Erythroblast (primary cell): ENCODE measurements at regions not wholly inside any gene's neighbourhood (a gene's known extent, or its start where the extent isn't known, plus 50 kb on each side); places are given as distances from the start of the nearest gene placed in this dataset.

Experiments used
- GATA1 ChIP-seq: IDR thresholded peaks from 2 replicates; pipeline ENCODE4 v1.6.1; 2011; ENCODE audit warnings: low read depth, mild to moderate bottlenecking, control low read depth, low read length, moderate library complexity
- POLR2A ChIP-seq: IDR thresholded peaks from 2 replicates; pipeline ENCODE4 v1.6.1; 2011; ENCODE audit warnings: mild to moderate bottlenecking, low read length

DNA sequence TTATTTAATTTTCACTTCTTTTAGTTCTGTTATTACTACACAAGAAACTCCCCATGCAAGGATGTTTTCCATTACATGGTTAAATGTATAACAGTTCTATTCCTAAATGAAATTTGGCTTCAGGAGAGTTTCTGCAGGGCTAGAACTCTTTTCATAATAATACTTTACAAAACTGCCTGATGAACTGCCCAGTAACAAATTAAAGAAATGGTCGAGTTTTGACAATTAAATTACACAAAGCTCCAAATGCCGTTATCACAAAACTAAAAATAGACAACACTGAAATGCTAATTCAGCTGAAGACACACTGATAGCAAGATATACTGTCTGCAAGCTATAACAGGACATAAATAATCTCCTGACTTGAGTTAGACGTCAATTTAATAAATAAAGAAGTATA, 435.2 kb upstream of the CCDC54 start:
- TF ChIP-seq POLR2A (no peak), GATA1 (no peak)
